A673 (cell line): ENCODE measurements at regions not wholly inside any gene's neighbourhood (a gene's known extent, or its start where the extent isn't known, plus 50 kb on each side); places are given as distances from the start of the nearest gene placed in this dataset.
"Not testable (repeated sequence)": the region's sequence is repeated elsewhere in the genome, so short reads cannot be mapped to it uniquely, and the experiment has no call there.

ENCODE experiments used
- CTCF ChIP-seq: fragments of 300-800, 200-600 bp; sonication (generic); conservative IDR thresholded peaks from 2 replicates; pipeline ENCODE4 v1.5.1; 2017; ENCODE audit warnings: low read depth, mild to moderate bottlenecking, antibody characterized with exemption, low read length, moderate library complexity, mixed read lengths
- EZH2 ChIP-seq: fragments of 200-600 bp; sonication (generic); IDR thresholded peaks from 2 replicates; pipeline ENCODE4 v1.6.1; 2017; ENCODE audit warnings: borderline replicate concordance, low read depth, mild to moderate bottlenecking, mixed read lengths, antibody characterized with exemption, low read length; ENCODE audit not compliant: poor library complexity, severe bottlenecking

- TF ChIP-seq CTCF, EZH2: not testable (repeated sequence)
Measured at GRCh38 chr7:65791788-65792187, 81.1 kb upstream of the VKORC1L1 start.
